ENCODE measurements at regions not wholly inside any gene's neighbourhood (a gene's known extent, or its start where the extent isn't known, plus 50 kb on each side); places are given as distances from the start of the nearest gene placed in this dataset.

GRCh38 chr4:31086756-31087330 is 366.7 kb downstream of the PCDH7 start:
- no peak for DNase-seq
- Mint-ChIP-seq H3K4me1 (ENCODE audit: low read depth, unreplicated experiment) (peaks cover 11% of the 10 kb centered on the region), H3K9me3 (ENCODE audit: low read depth, unreplicated experiment) (no peaks in the 10 kb centered on the region), H3K36me3 (ENCODE audit: insufficient read depth, unreplicated experiment) (no peaks in the 10 kb centered on the region), H3K27ac (ENCODE audit: unreplicated experiment) (no peak overlapping the region), H3K27me3 (ENCODE audit: unreplicated experiment) (peaks cover 31% of the 10 kb centered on the region), H3K4me3 (ENCODE audit: low read depth, unreplicated experiment) (no peak overlapping the region)
- TF ChIP-seq, protein P1, sequence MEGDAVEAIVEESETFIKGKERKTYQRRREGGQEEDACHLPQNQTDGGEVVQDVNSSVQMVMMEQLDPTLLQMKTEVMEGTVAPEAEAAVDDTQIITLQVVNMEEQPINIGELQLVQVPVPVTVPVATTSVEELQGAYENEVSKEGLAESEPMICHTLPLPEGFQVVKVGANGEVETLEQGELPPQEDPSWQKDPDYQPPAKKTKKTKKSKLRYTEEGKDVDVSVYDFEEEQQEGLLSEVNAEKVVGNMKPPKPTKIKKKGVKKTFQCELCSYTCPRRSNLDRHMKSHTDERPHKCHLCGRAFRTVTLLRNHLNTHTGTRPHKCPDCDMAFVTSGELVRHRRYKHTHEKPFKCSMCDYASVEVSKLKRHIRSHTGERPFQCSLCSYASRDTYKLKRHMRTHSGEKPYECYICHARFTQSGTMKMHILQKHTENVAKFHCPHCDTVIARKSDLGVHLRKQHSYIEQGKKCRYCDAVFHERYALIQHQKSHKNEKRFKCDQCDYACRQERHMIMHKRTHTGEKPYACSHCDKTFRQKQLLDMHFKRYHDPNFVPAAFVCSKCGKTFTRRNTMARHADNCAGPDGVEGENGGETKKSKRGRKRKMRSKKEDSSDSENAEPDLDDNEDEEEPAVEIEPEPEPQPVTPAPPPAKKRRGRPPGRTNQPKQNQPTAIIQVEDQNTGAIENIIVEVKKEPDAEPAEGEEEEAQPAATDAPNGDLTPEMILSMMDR (IDR thresholded peaks at IDR 0.05; ENCODE audit: unreplicated experiment) = no peak
- intact Hi-C loops (cut with micrococcal nuclease; ENCODE audit: unreplicated experiment) = loop anchor here (10.0 kb wide), 1 partner anchor 132 kb away; no protein-coding TSS in a partner anchor
- CTCF ChIA-PET = no interaction called here
- BruUV-seq (replicated peaks) = no TSS peak

GRCh38 chr4:31088600-31089230 is 368.5 kb downstream of the PCDH7 start:
- H3K9me3 Mint-ChIP-seq (ENCODE audit: low read depth, unreplicated experiment) = no peaks in the 10 kb centered on the region
- no peak overlapping the region for H3K27ac Mint-ChIP-seq (ENCODE audit: unreplicated experiment)
- H3K36me3 Mint-ChIP-seq (ENCODE audit: insufficient read depth, unreplicated experiment) = no peaks in the 10 kb centered on the region
- DNase-seq = no peak
- no peak overlapping the region for H3K4me3 Mint-ChIP-seq (ENCODE audit: low read depth, unreplicated experiment)
- TF ChIP-seq, protein P1 (IDR thresholded peaks at IDR 0.05; ENCODE audit: unreplicated experiment) = no peak
- CTCF ChIA-PET = no interaction called here
- intact Hi-C loops (cut with micrococcal nuclease; ENCODE audit: unreplicated experiment) = loop anchor here (10.0 kb wide), 1 partner anchor 134 kb away; no protein-coding TSS in a partner anchor
- peaks cover 46% of the 10 kb centered on the region for H3K27me3 Mint-ChIP-seq (ENCODE audit: unreplicated experiment)
- H3K4me1 Mint-ChIP-seq (ENCODE audit: low read depth, unreplicated experiment) = peaks cover 11% of the 10 kb centered on the region
- BruUV-seq (replicated peaks) = no TSS peak

- intact Hi-C loops (cut with micrococcal nuclease; ENCODE audit: unreplicated experiment) = loop anchor here (10.0 kb wide), 1 partner anchor 135 kb away; no protein-coding TSS in a partner anchor
- Mint-ChIP-seq H3K27me3 (ENCODE audit: unreplicated experiment) (peaks cover 44% of the 10 kb centered on the region), H3K4me1 (ENCODE audit: low read depth, unreplicated experiment) (peaks cover 7% of the 10 kb centered on the region), H3K27ac (ENCODE audit: unreplicated experiment) (peak overlapping the region; percentile 64), H3K9me3 (ENCODE audit: low read depth, unreplicated experiment) (no peaks in the 10 kb centered on the region), H3K4me3 (ENCODE audit: low read depth, unreplicated experiment) (no peak overlapping the region), H3K36me3 (ENCODE audit: insufficient read depth, unreplicated experiment) (no peaks in the 10 kb centered on the region)
- CTCF ChIA-PET = no interaction called here
- peak; percentile 73 for DNase-seq
- TF ChIP-seq, protein P1 (IDR thresholded peaks at IDR 0.05; ENCODE audit: unreplicated experiment) = no peak
- BruUV-seq (replicated peaks) = no TSS peak
Observed at GRCh38 chr4:31089815-31090214, 369.6 kb downstream of the PCDH7 start.

- H3K9me3 Mint-ChIP-seq (ENCODE audit: low read depth, unreplicated experiment) = no peaks in the 10 kb centered on the region
- H3K27ac Mint-ChIP-seq (ENCODE audit: unreplicated experiment) = no peak overlapping the region
- peaks cover 25% of the 10 kb centered on the region for H3K27me3 Mint-ChIP-seq (ENCODE audit: unreplicated experiment)
- no peak overlapping the region for H3K4me3 Mint-ChIP-seq (ENCODE audit: low read depth, unreplicated experiment)
- CTCF ChIA-PET = no interaction called here
- no peaks in the 10 kb centered on the region for H3K4me1 Mint-ChIP-seq (ENCODE audit: low read depth, unreplicated experiment)
- no peak for DNase-seq
- TF ChIP-seq, protein P1 (IDR thresholded peaks at IDR 0.05; ENCODE audit: unreplicated experiment) = no peak
- no TSS peak for BruUV-seq (replicated peaks)
- no peaks in the 10 kb centered on the region for H3K36me3 Mint-ChIP-seq (ENCODE audit: insufficient read depth, unreplicated experiment)
- intact Hi-C loops (cut with micrococcal nuclease; ENCODE audit: unreplicated experiment) = no loop called here
Observed at GRCh38 chr4:31094474-31094873, 374.3 kb downstream of the PCDH7 start.

Measured in Calu3 (cell line).